Testis (tissue), 2 donors: ENCODE measurements at regions not wholly inside any gene's neighbourhood (a gene's known extent, or its start where the extent isn't known, plus 50 kb on each side); places are given as distances from the start of the nearest gene placed in this dataset.

ENCODE experiments used
- CTCF ChIP-seq, 3 experiments: fragments of 450-650 bp in 2 of 3; fragments of 200-600 bp in 1 of 3; sonication (generic) in 1 of 3; IDR thresholded peaks; one replicate each; pipeline ENCODE4 v1.5.1; 2016 to 2019; ENCODE audit warnings: antibody characterized with exemption in 3 of 3, mild to moderate bottlenecking in 2 of 3, moderate library complexity in 1 of 3
- POLR2A ChIP-seq: fragments of 450-650 bp; IDR thresholded peaks from one replicate; pipeline ENCODE4 v1.6.1; 2017; ENCODE audit warnings: antibody characterized with exemption, mild to moderate bottlenecking, moderate library complexity

DNA sequence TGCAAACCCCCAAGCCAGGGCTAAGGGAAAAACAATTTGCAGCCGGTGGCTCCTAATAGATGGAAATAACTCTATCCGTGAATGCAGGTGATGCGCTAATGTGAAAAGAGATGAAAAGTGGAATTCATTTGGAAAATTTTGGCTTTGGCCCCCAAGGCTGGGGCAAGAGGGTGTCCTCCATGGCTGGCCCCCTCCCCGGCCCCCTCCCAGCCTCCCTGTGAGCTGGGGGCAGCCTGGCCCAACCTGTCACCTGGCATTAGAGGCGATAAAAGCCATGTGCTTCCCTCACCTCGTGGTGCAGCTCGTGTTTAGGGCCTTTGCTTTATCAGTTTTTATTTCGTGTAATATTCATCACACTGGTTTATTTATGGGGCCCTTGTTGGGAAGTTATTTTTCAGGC is 267.2 kb downstream of the ENGASE start:
- TF ChIP-seq POLR2A (no peak), CTCF (IDR thresholded peaks at IDR 0.05) (no peak)
